ENCODE measurements at regions not wholly inside any gene's neighbourhood (a gene's known extent, or its start where the extent isn't known, plus 50 kb on each side); places are given as distances from the start of the nearest gene placed in this dataset.
"Not testable (repeated sequence)": the region's sequence is repeated elsewhere in the genome, so short reads cannot be mapped to it uniquely, and the experiment has no call there.

DNA sequence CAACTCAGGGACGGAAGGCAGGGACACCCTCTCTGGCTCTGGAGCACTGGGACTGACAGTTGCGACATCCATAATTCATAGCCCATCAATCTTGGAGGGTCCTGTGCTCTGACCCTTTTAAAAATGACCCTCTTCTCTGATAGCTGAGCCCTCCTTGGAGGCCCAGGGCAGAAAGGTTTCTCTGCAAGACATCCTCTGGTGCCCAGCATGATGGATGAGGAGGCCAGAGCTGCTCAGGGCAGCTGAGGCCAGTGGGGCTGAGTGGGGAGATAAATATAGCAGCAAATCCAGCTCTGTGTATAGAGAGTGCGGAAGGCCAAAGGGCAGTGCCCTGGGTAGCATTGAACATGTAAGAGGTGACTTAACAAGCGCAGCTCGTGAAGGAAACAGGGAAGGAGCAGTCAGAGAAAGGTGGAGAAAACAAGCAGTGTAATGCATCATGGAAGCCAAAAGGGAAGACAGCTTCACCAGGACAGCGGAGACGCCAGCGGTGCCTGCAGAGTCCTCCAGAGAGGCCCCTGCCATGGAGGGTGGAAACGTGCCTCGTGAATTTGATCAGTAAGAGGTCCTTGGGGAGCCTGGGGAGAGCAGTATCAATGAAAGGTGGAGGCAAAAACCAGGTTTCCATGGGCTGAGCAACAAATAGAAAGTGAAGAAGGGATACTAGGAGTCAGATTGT lies 50.4 kb upstream of the FMOD start:
- DNase-seq (ENCODE audit: low read depth, low spot score): no peak
- in situ Hi-C loops (cut with HindIII; ENCODE audit: low pct_unique_long_range_greater_than_20kb, low sequenced_read_pairs): no loop called here

DNA sequence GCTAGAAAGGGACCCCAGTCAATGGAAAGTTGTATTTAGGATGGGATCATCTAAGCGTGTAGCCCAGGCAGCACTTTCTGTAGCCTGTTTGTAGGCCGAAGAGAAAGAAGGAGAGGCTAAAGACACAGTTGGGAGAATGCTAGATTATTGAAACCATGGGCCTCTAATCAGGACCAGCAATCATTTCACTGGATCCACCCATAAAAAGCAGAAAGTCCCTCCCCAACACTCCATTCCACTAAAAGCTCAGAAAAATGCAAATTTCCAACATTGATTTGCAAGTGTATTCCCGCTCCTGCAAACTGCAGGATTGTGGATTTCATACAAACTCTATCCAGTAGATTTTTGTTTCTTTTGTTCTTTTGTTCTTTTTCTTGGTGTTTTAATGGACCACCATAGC lies 51.2 kb upstream of the FMOD start:
- DNase-seq (ENCODE audit: low read depth, low spot score): no peak
- in situ Hi-C loops (cut with HindIII; ENCODE audit: low pct_unique_long_range_greater_than_20kb, low sequenced_read_pairs): no loop called here

DNA sequence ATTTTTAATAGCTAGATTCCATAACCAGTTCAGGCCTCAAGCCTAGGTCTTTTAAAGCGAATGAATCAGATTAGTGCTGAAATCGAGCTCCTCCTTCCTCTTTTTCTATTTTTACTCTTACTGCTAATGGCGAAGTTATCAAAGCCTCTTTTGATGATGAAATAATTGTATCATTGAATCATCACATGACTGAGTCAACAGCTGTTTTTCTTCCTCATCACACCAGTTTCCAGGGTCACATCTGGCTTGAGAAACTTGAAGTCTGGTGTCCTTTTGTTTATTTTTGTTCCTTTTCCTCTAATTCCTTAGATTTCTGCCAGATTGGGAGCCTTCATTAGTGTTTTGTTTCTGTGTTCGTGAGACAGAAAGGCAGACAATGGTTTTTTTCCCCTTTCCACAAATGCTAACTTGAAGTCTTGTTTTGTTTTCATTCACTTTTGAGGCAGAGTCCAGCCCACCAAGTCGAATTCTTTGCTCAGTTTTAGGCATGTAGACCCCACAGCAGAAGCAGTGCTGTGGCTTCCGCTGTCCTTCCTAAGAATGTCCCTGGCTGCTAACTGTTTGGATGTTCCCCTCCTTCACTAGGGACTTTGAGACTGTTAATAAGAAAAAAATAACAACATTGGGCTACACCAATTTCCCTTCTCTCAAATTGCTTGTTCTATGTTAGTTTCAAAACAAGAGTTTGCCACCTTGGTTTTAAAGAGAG lies 51.9 kb upstream of the FMOD start:
- peak; percentile 14 for DNase-seq (ENCODE audit: low read depth, low spot score)
- in situ Hi-C loops (cut with HindIII; ENCODE audit: low pct_unique_long_range_greater_than_20kb, low sequenced_read_pairs): no loop called here

- in situ Hi-C loops (cut with HindIII; ENCODE audit: low pct_unique_long_range_greater_than_20kb, low sequenced_read_pairs): no loop called here
- no peak for DNase-seq (ENCODE audit: low read depth, low spot score)
Measured at GRCh38 chr1:203403586-203403985, 52.7 kb upstream of the FMOD start.

DNA sequence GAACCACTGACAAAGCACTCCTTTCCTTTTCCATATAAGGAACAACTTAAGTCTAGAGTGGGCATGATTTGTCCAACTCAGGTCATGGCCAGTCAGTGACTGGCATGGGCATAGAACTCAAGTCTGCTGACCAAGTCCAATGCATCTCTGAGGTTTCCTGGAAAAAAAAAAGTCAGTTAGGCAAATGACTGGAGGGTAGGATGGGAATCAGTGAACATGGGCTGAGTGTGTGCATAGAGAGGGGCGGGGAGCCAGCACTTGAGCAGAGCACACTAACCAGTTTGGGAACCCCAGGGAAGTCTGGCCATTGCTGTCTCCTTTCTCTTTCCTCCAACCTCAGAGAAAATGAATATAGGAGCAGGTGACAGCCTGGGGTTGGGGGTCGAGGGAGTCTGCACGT lies 53.6 kb upstream of the FMOD start:
- no peak for DNase-seq (ENCODE audit: low read depth, low spot score)
- in situ Hi-C loops (cut with HindIII; ENCODE audit: low pct_unique_long_range_greater_than_20kb, low sequenced_read_pairs): no loop called here

DNA sequence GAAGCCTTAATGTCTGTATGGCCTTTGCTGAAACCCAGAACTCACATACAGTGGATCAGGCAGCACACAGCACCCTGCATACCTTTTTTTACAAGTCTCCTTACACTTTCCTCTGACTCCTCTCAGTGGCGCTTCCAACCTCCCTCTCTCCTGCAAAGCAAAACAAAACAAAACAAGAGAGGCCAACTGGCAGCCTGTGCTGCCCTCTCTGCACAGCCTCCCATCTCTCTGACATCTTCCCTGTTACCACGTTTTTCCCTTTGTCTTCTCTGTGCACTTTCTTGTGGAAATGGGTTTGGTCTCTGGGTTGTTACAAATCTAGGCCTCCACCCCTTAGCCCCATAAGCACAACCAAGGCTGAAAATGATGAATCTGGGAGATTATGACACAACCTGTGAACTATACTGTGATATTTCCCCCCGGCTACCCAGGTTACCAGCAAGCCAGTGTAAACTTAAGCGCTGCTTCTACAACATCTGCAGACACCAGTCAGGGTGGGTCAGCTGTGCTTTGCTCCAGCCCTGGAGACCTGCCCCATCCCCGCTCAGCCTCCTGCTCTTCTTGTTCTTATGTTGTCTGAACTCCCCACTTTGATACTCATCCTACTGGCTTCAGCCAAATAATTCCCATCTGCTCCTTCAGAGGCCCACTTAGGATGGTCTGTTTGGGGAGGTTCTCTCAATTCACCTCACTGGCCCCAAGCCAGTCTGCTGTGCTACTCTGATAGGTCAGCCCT lies 54.9 kb upstream of the FMOD start:
- no peak for DNase-seq (ENCODE audit: low read depth, low spot score)
- in situ Hi-C loops (cut with HindIII; ENCODE audit: low pct_unique_long_range_greater_than_20kb, low sequenced_read_pairs): no loop called here

DNA sequence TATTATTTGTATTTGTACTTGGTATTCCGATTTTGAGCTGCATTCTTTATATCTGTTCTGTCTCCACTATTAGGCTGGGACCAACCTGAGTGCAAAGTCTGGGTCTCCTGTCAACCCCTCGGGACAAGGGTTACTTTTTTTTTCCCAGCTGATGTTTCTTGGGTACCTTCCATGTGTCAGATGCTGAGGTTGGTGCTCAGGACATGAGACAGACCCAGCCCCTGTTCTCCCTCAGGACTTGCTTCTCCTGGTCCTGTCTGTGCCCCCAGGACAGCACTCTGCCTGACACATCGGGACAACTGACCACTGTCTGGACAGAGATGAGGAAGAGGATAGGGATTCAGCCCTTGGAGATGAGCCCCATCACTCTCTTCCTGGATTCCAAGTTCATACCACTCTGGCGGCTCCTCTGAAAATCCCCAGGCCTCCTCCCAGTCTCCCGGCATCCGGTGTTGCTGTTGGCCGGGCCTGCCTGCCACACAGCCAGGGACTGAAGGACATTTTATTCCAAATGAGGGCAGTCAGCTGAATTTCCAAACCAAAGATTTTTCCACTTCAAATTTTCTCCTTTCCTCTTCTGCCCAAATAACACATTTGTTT lies 55.6 kb upstream of the FMOD start:
- in situ Hi-C loops (cut with HindIII; ENCODE audit: low pct_unique_long_range_greater_than_20kb, low sequenced_read_pairs): no loop called here
- no peak for DNase-seq (ENCODE audit: low read depth, low spot score)

DNA sequence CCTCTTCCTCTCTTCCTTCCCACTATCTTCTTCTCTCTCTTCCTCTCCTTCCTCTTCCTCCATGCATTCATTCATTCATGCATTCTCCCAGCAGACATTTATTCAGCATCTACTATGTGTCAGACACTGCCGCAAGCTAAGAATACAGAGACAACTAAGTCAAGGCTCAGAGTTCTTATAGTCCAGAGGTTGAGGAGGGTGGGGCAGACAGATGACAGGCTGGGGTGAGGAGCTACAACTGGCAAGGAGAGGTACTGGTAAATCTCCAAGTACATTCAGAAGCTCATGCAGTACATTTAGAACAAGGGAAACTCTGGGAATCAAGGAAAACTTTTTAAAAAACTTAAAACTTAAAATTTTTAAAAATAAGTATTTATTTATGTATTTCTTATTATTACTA lies 56.4 kb upstream of the FMOD start:
- DNase-seq (ENCODE audit: low read depth, low spot score): no peak
- in situ Hi-C loops (cut with HindIII; ENCODE audit: low pct_unique_long_range_greater_than_20kb, low sequenced_read_pairs): no loop called here

DNA sequence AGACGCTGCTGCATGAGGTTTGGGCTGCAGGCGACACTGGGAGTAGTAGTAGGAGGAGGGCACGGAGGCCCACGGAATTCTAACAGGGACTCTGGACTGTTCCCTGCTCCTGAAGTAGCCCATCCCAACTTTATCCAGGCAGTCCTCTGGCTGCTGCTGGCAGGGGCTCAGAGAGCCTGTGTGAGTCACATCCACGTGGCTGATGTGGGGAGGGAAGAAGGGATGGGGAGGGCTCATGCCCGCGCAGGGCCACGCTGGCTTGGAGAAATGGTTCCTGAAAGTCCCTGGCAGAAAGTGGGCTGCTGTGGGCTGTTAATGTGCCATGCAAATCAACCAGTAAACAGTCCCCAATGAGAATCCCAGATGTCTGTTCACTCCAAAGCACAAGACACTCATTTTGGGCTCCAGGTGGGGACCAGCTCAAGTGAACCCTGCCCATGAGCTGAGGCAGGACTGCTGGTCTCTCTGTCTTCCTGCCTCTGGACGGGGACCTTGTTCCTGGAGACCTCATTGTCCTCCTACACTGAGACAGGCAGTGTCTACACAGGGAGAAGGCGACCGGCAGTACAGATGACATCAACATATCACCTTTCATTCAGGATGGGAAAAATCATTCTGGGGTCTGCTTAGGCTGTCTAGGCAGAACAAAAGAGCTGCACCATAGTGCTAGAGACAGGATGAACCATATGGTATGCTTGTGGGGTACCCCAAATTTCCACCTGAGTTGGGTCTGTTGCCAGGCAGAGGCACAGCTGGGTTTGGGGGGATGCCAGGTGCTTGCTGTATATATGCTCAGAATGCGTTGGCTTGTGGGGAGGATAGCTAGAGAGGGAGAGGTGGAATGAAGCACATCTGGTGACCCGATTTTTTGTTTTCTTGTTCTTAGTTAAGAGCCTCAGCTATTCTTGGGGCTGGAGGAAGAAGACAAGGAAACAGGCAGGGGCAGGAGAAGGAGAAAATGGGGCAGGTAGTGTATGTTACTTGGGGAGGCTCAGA lies 57.9 kb upstream of the FMOD start:
- in situ Hi-C loops (cut with HindIII; ENCODE audit: low pct_unique_long_range_greater_than_20kb, low sequenced_read_pairs): no loop called here
- DNase-seq (ENCODE audit: low read depth, low spot score): peak; percentile 41

- DNase-seq (ENCODE audit: low read depth, low spot score): no peak
- in situ Hi-C loops (cut with HindIII; ENCODE audit: low pct_unique_long_range_greater_than_20kb, low sequenced_read_pairs): no loop called here
Measured at GRCh38 chr1:203410182-203410900, 59.4 kb upstream of the FMOD start.

- in situ Hi-C loops (cut with HindIII; ENCODE audit: low pct_unique_long_range_greater_than_20kb, low sequenced_read_pairs): not testable (repeated sequence)
Measured at GRCh38 chr1:203411431-203411830, 60.5 kb upstream of the FMOD start.

GRCh38 chr1:203419558-203419957 lies 56.0 kb upstream of the PRELP start:
- no peak for DNase-seq (ENCODE audit: low read depth, low spot score)
- in situ Hi-C loops (cut with HindIII; ENCODE audit: low pct_unique_long_range_greater_than_20kb, low sequenced_read_pairs): no loop called here

More at GRCh38 chr1:203411431-203411830, 60.5 kb upstream of the FMOD start:
- DNase-seq (ENCODE audit: low read depth, low spot score): not testable (repeated sequence)

DNA sequence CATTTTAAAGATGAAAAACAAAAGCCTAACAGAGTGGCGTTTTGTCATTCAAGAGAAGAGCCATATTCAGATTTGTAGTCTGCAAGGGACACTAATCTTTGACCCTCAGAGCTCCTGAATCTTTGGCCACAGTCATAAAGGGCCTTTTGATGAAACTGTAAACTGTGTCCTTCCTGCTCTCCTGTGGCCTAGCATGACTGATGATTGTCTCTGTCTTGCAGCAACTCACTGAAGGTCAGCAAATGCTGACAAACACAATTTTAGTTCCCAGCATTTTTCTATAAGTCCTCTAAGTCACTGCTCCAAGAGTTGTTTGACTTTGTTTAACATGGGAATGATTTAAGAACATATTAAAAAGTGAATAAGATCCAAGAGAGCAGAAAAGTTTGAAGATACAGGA lies 55.3 kb upstream of the PRELP start:
- in situ Hi-C loops (cut with HindIII; ENCODE audit: low pct_unique_long_range_greater_than_20kb, low sequenced_read_pairs): no loop called here
- no peak for DNase-seq (ENCODE audit: low read depth, low spot score)

GRCh38 chr1:203421246-203421645 lies 54.4 kb upstream of the PRELP start:
- in situ Hi-C loops (cut with HindIII; ENCODE audit: low pct_unique_long_range_greater_than_20kb, low sequenced_read_pairs): no loop called here
- no peak for DNase-seq (ENCODE audit: low read depth, low spot score)

- in situ Hi-C loops (cut with HindIII; ENCODE audit: low pct_unique_long_range_greater_than_20kb, low sequenced_read_pairs): no loop called here
- no peak for DNase-seq (ENCODE audit: low read depth, low spot score)
Measured at GRCh38 chr1:203422116-203422515, 53.5 kb upstream of the PRELP start.

GRCh38 chr1:203422656-203423055 lies 53.0 kb upstream of the PRELP start:
- in situ Hi-C loops (cut with HindIII; ENCODE audit: low pct_unique_long_range_greater_than_20kb, low sequenced_read_pairs): no loop called here
- no peak for DNase-seq (ENCODE audit: low read depth, low spot score)

DNA sequence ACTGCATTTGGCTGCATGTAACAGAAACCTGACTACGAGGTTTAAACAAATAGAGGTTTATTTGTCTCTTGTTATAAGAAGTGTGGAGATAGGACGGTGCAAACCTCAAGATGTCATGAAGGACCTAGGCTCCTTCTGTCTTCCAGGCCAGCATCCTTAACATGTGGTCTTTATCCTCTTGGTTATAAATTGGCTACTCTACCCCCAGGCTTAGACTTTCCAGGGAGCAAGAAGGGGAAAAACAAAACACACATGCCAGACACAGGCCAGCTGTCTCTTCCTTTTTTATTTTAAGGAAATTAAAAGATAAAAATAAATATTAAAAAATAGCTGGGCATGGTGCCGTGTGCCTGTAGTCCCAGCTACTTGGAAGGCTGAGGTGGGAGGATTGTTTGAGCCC lies 51.3 kb upstream of the PRELP start:
- DNase-seq (ENCODE audit: low read depth, low spot score): no peak
- in situ Hi-C loops (cut with HindIII; ENCODE audit: low pct_unique_long_range_greater_than_20kb, low sequenced_read_pairs): no loop called here
